SK-N-SH (cell line): ENCODE measurements at regions not wholly inside any gene's neighbourhood (a gene's known extent, or its start where the extent isn't known, plus 50 kb on each side); places are given as distances from the start of the nearest gene placed in this dataset.

Source experiments
- CTCF ChIA-PET: fragments of 300-600, 350-600 bp; formaldehyde crosslinking; extraction: SDS; loops from one replicate; lab custom pipeline; 2021; lab: Yijun Ruan, JAX
- POLR2A ChIA-PET: fragments of 350-600 bp; sonication (Branson Sonifier 250); formaldehyde crosslinking; extraction: SDS; loops from one replicate; lab custom pipeline; 2020; ENCODE audit warnings: antibody characterized with exemption, inconsistent platforms; lab: Yijun Ruan, JAX
- DNase-seq: peaks from one replicate; pipeline ENCODE4 v3.0.0; 2012
- H2AFZ ChIP-seq: fragments of 200-600 bp; sonication (generic); 2 replicates; pipeline ENCODE4 v1.8.1; 2016; ENCODE audit warnings: antibody characterized with exemption, mild to moderate bottlenecking, low read depth
- H3F3A ChIP-seq: fragments of 200-600 bp; sonication (generic); replicated peaks from 2 replicates; pipeline ENCODE3; 2016; ENCODE audit warnings: antibody characterized with exemption, mild to moderate bottlenecking; ENCODE audit not compliant: insufficient read depth
- H3K27ac ChIP-seq, 2 experiments: fragments of 200-500 bp in 1 of 2; fragments of 200-600 bp in 1 of 2; sonication (Bioruptor generic) in 1 of 2; sonication (generic), shearing (Covaris generic) in 1 of 2; 2 replicates each; pipeline versions ENCODE4 v1.5.1 to v1.6.1; 2014 to 2016; ENCODE audit warnings: low read depth in 2 of 2, inconsistent platforms in 1 of 2, low read length in 1 of 2, mild to moderate bottlenecking in 1 of 2, mixed read lengths in 1 of 2
- H3K27me3 ChIP-seq: fragments of 200-600 bp; sonication (generic), shearing (Covaris generic); 2 replicates; pipeline ENCODE4 v1.6.1; 2016; ENCODE audit warnings: mixed run types; ENCODE audit not compliant: insufficient read depth
- H3K36me3 ChIP-seq, 2 experiments: fragments of 200-500 bp in 1 of 2; fragments of 200-600 bp in 1 of 2; sonication (Bioruptor generic) in 1 of 2; sonication (generic) in 1 of 2; replicated peaks in 1 of 2; 2 replicates each; pipeline versions ENCODE3 to v1.5.1; 2014 to 2016; ENCODE audit warnings: low read length in 1 of 2, mild to moderate bottlenecking in 1 of 2; ENCODE audit not compliant: insufficient read depth in 2 of 2, control insufficient read depth in 1 of 2
- H3K4me1 ChIP-seq, 2 experiments: fragments of 200-500 bp in 1 of 2; fragments of 200-600 bp in 1 of 2; sonication (Bioruptor generic) in 1 of 2; sonication (generic), shearing (Covaris generic) in 1 of 2; 2 replicates each; pipeline versions ENCODE4 v1.5.1 to v1.6.1; 2014 to 2016; ENCODE audit warnings: low read depth in 1 of 2, low read length in 1 of 2, mixed run types in 1 of 2; ENCODE audit not compliant: insufficient read depth in 2 of 2, control insufficient read depth in 1 of 2
- H3K4me2 ChIP-seq: fragments of 200-600 bp; sonication (generic), shearing (Covaris generic); 2 replicates; pipeline ENCODE4 v1.6.1; 2017; ENCODE audit warnings: mixed run types
- H3K4me3 ChIP-seq, 2 experiments: fragments of 200-500 bp in 1 of 2; fragments of 200-600 bp in 1 of 2; sonication (Bioruptor generic) in 1 of 2; sonication (generic), shearing (Covaris generic) in 1 of 2; 2 replicates each; pipeline versions ENCODE4 v1.5.1 to v1.8.1; 2014 to 2016; ENCODE audit warnings: low read depth in 2 of 2, inconsistent platforms in 1 of 2, low read length in 1 of 2, mild to moderate bottlenecking in 1 of 2, mixed read lengths in 1 of 2, moderate library complexity in 1 of 2
- H3K79me2 ChIP-seq: fragments of 200-600 bp; sonication (generic); 2 replicates; pipeline ENCODE4 v1.8.1; 2017; ENCODE audit warnings: mild to moderate bottlenecking; ENCODE audit not compliant: insufficient read depth
- H3K9ac ChIP-seq: fragments of 200-600 bp; sonication (generic); 2 replicates; pipeline ENCODE4 v1.6.1; 2017; ENCODE audit warnings: mixed run types
- H3K9me2 ChIP-seq: fragments of 200-600 bp; sonication (generic); 2 replicates; pipeline ENCODE4 v1.6.1; 2017; ENCODE audit warnings: mixed run types
- H3K9me3 ChIP-seq: fragments of 200-600 bp; sonication (generic); 2 replicates; pipeline ENCODE4 v1.6.1; 2017; ENCODE audit warnings: mixed run types, mild to moderate bottlenecking, moderate library complexity
- H4K20me1 ChIP-seq: fragments of 200-600 bp; sonication (generic); 2 replicates; pipeline ENCODE4 v1.6.1; 2017; ENCODE audit warnings: mild to moderate bottlenecking, mixed run types; ENCODE audit not compliant: insufficient read depth
- CHD2 ChIP-seq: fragments of 150-350 bp; IDR thresholded peaks from 2 replicates; pipeline ENCODE4 v1.6.1; 2018; ENCODE audit warnings: low read length; ENCODE audit not compliant: partially characterized antibody
- CTCF ChIP-seq: fragments of 200-600 bp; sonication (generic); IDR thresholded peaks from 2 replicates; pipeline ENCODE4 v1.6.1; 2017; ENCODE audit warnings: antibody characterized with exemption, mild to moderate bottlenecking, moderate library complexity
- ELF1 ChIP-seq: IDR thresholded peaks from 2 replicates; pipeline ENCODE4 v1.4.0; 2012
- EP300 ChIP-seq, 2 experiments: IDR thresholded peaks; 2 replicates each; pipeline versions ENCODE4 v1.4.0 to v1.6.1; 2012; ENCODE audit warnings: borderline replicate concordance in 1 of 2, low read depth in 1 of 2, low read length in 1 of 2
- EZH2phosphoT487 ChIP-seq: fragments of 200-600 bp; sonication (generic); IDR thresholded peaks from 2 replicates; pipeline ENCODE4 v1.6.1; 2017; ENCODE audit warnings: low read depth, mixed run types, mild to moderate bottlenecking, antibody characterized with exemption, moderate library complexity, borderline replicate concordance
- FOXJ3 ChIP-seq: sonication (generic); formaldehyde crosslinking; IDR thresholded peaks from 2 replicates; pipeline ENCODE4 v1.5.1; 2020; ENCODE audit warnings: mild to moderate bottlenecking, missing genetic modification reagents
- GABPA ChIP-seq: IDR thresholded peaks from 2 replicates; pipeline ENCODE4 v1.4.0; 2012; ENCODE audit warnings: low read depth, mild to moderate bottlenecking
- GATA2 ChIP-seq: sonication (generic); formaldehyde crosslinking; IDR thresholded peaks from 2 replicates; pipeline ENCODE4 v1.5.0; 2020; ENCODE audit warnings: mild to moderate bottlenecking, missing genetic modification reagents
- MEF2A ChIP-seq: IDR thresholded peaks from 2 replicates; pipeline ENCODE4 v1.4.0; 2012; ENCODE audit warnings: low read depth, borderline replicate concordance
- NRF1 ChIP-seq: IDR thresholded peaks from 2 replicates; pipeline ENCODE4 v1.6.1; 2012; ENCODE audit warnings: low read depth, mild to moderate bottlenecking, low read length
- POLR2AphosphoS5 ChIP-seq: IDR thresholded peaks from 2 replicates; pipeline ENCODE4 v1.6.1; 2012; ENCODE audit warnings: low read depth, low read length
- RCOR1 ChIP-seq: fragments of 150-350 bp; IDR thresholded peaks from 2 replicates; pipeline ENCODE4 v1.6.1; 2017; ENCODE audit warnings: antibody characterized with exemption, low read length
- REST ChIP-seq: IDR thresholded peaks from 2 replicates; pipeline ENCODE4 v1.6.1; 2012; ENCODE audit warnings: mild to moderate bottlenecking, low read depth, low read length, moderate library complexity
- RFX5 ChIP-seq: IDR thresholded peaks from 2 replicates; pipeline ENCODE4 v1.6.1; 2012; ENCODE audit warnings: mild to moderate bottlenecking, improper control_type of control experiment, low read length
- SIN3A ChIP-seq: IDR thresholded peaks from 2 replicates; pipeline ENCODE4 v1.6.1; 2012; ENCODE audit warnings: low read depth, mild to moderate bottlenecking, low read length, moderate library complexity, borderline replicate concordance
- SMC3 ChIP-seq: IDR thresholded peaks from 2 replicates; pipeline ENCODE4 v1.6.1; 2012; ENCODE audit warnings: low read depth, low read length, improper control_type of control experiment
- TEAD4 ChIP-seq: IDR thresholded peaks from 2 replicates; pipeline ENCODE4 v1.4.0; 2012; ENCODE audit warnings: mild to moderate bottlenecking, borderline replicate concordance; ENCODE audit not compliant: insufficient read depth
- USF1 ChIP-seq: IDR thresholded peaks from 2 replicates; pipeline ENCODE4 v1.4.0; 2012; ENCODE audit warnings: low read depth, borderline replicate concordance
- YY1 ChIP-seq: IDR thresholded peaks from 2 replicates; pipeline ENCODE4 v1.4.0; 2012; ENCODE audit warnings: low read depth, mild to moderate bottlenecking
- ZBTB33 ChIP-seq: IDR thresholded peaks from 2 replicates; pipeline ENCODE4 v1.4.0; 2012; ENCODE audit warnings: low read depth, borderline replicate concordance
- WGBS: methylation state at CpG from one replicate; pipeline ENCODE4 v1.1.6; 2017; ENCODE audit warnings: low lambda C conversion rate; 5-methylcytosine and 5-hydroxymethylcytosine counted together

- TF ChIP-seq MEF2A (no peak), GATA2 (CRISPR knock-in tag) (no peak), NRF1 (no peak), USF1 (no peak), SMC3 (no peak), EP300 (IDR thresholded peaks at IDR 0.05; ENCODE audit: borderline replicate concordance in 1 of 2, low read depth in 1 of 2, low read length in 1 of 2) (no peak)
- H3K27ac ChIP-seq: no peak overlapping the region
- H3K4me2 ChIP-seq: no peak overlapping the region
- H2AFZ ChIP-seq: no peak overlapping the region
- H3K4me1 ChIP-seq: no peaks in the 10 kb centered on the region
- H3K27me3 ChIP-seq: no peaks in the 10 kb centered on the region
- no peaks in the 10 kb centered on the region for H3K9me3 ChIP-seq
- no peak overlapping the region for H3K4me3 ChIP-seq
- no peak overlapping the region for H3K9ac ChIP-seq
- H3F3A ChIP-seq: no peaks in the 10 kb centered on the region
- ChIA-PET CTCF (interaction anchor here (0.6 kb wide), 1 partner anchor 413 kb away, joined by 3 read pairs; no protein-coding TSS in a partner anchor), POLR2A (no interaction called here)
- no peaks in the 10 kb centered on the region for H3K79me2 ChIP-seq
- no peaks in the 10 kb centered on the region for H4K20me1 ChIP-seq
- H3K36me3 ChIP-seq: no peaks in the 10 kb centered on the region
- no peaks in the 10 kb centered on the region for H3K9me2 ChIP-seq
- no peak for DNase-seq
Measured at GRCh38 chr9:80592413-80592812, 1020.6 kb downstream of the TLE4 start.

- Histone ChIP-seq H3K4me3 (no peak overlapping the region), H3K4me2 (no peak overlapping the region), H3K9me2 (no peaks in the 10 kb centered on the region), H3K9me3 (no peaks in the 10 kb centered on the region), H3K79me2 (no peaks in the 10 kb centered on the region), H2AFZ (no peak overlapping the region), H3K4me1 (no peaks in the 10 kb centered on the region), H3K27ac (no peak overlapping the region), H3K27me3 (no peaks in the 10 kb centered on the region), H3K9ac (no peak overlapping the region), H4K20me1 (no peaks in the 10 kb centered on the region), H3K36me3 (no peaks in the 10 kb centered on the region), H3F3A (no peaks in the 10 kb centered on the region)
- ChIA-PET POLR2A (no interaction called here), CTCF (no interaction called here)
- no peak for DNase-seq
- 8% methylated on average over 1 of the region's 1 CpG for WGBS
- TF ChIP-seq REST (no peak), CHD2 (no peak), YY1 (no peak), MEF2A (no peak), CTCF (no peak), EZH2phosphoT487 (no peak), RCOR1 (no peak), TEAD4 (no peak), POLR2AphosphoS5 (no peak), ELF1 (no peak), SMC3 (no peak), RFX5 (no peak), ZBTB33 (no peak), GABPA (no peak), SIN3A (no peak), EP300 (IDR thresholded peaks at IDR 0.05; ENCODE audit: borderline replicate concordance in 1 of 2, low read depth in 1 of 2, low read length in 1 of 2) (no peak), FOXJ3 (no peak)
Measured at GRCh38 chr9:80586786-80587330, 1015.1 kb downstream of the TLE4 start.
